Calu3 (cell line): ENCODE measurements at regions not wholly inside any gene's neighbourhood (a gene's known extent, or its start where the extent isn't known, plus 50 kb on each side); places are given as distances from the start of the nearest gene placed in this dataset.

Experiments used
- BruUV-seq: library from RNA; stranded (reverse); fragments of 400-500 nt; replicated peaks from 2 replicates; lab custom pipeline; 2021; lab: Mats Ljungman, UMichigan
- CTCF ChIA-PET: fragments of 300-600 bp; sonication (Branson Sonifier 250); formaldehyde crosslinking; loops from one replicate; lab custom pipeline; 2022; ENCODE audit warnings: antibody characterized with exemption; lab: Charles Lee
- DNase-seq: peaks from one replicate; pipeline ENCODE4 v3.0.0; 2022
- H3K27ac Mint-ChIP-seq: one replicate; pipeline ENCODE4 v1.8.0; 2022; ENCODE audit warnings: mixed read lengths; ENCODE audit not compliant: unreplicated experiment
- H3K27me3 Mint-ChIP-seq: one replicate; pipeline ENCODE4 v1.8.0; 2022; ENCODE audit warnings: mixed read lengths; ENCODE audit not compliant: unreplicated experiment
- H3K36me3 Mint-ChIP-seq: one replicate; pipeline ENCODE4 v1.8.0; 2022; ENCODE audit warnings: mild to moderate bottlenecking, moderate library complexity, mixed read lengths; ENCODE audit not compliant: insufficient read depth, unreplicated experiment
- H3K4me1 Mint-ChIP-seq: one replicate; pipeline ENCODE4 v1.8.0; 2022; ENCODE audit warnings: mild to moderate bottlenecking, low read depth, mixed read lengths; ENCODE audit not compliant: unreplicated experiment
- H3K4me3 Mint-ChIP-seq: one replicate; pipeline ENCODE4 v1.8.0; 2022; ENCODE audit warnings: mild to moderate bottlenecking, low read depth, moderate library complexity, mixed read lengths; ENCODE audit not compliant: unreplicated experiment
- H3K9me3 Mint-ChIP-seq: one replicate; pipeline ENCODE4 v1.8.0; 2022; ENCODE audit warnings: low read depth, mixed read lengths; ENCODE audit not compliant: unreplicated experiment
- CTCF ChIP-seq: fragments of 200-600 bp; IDR thresholded peaks from one replicate; pipeline ENCODE4 v1.8.0; 2022; ENCODE audit warnings: antibody characterized with exemption; ENCODE audit not compliant: unreplicated experiment
- intact Hi-C: fragments of 100-400 bp; cut with micrococcal nuclease; formaldehyde crosslinking; loops from one replicate; pipeline ENCODE4 v1.10.0; 2022; ENCODE audit not compliant: unreplicated experiment

- Mint-ChIP-seq H3K36me3 (no peaks in the 10 kb centered on the region), H3K4me1 (peaks cover 15% of the 10 kb centered on the region), H3K27me3 (no peaks in the 10 kb centered on the region), H3K9me3 (peaks cover 6% of the 10 kb centered on the region), H3K4me3 (no peak overlapping the region), H3K27ac (no peak overlapping the region)
- no peak for DNase-seq
- intact Hi-C loops = no loop called here
- CTCF ChIA-PET = no interaction called here
- BruUV-seq = no TSS peak
- no peak for TF ChIP-seq CTCF
These were observed 1131.4 kb downstream of the PLA2G4A start for GRCh38 chr1:187960125-187960638.

GRCh38 chr1:187961895-187962294, 1133.1 kb downstream of the PLA2G4A start:
- Mint-ChIP-seq H3K27ac (no peak overlapping the region), H3K9me3 (peaks cover 3% of the 10 kb centered on the region), H3K4me1 (peaks cover 15% of the 10 kb centered on the region), H3K4me3 (no peak overlapping the region), H3K27me3 (no peaks in the 10 kb centered on the region), H3K36me3 (no peaks in the 10 kb centered on the region)
- CTCF ChIA-PET = no interaction called here
- intact Hi-C loops = no loop called here
- no peak for DNase-seq
- no peak for TF ChIP-seq CTCF
- no TSS peak for BruUV-seq

- Mint-ChIP-seq H3K27me3 (no peaks in the 10 kb centered on the region), H3K27ac (no peak overlapping the region), H3K36me3 (no peaks in the 10 kb centered on the region), H3K9me3 (peaks cover 3% of the 10 kb centered on the region), H3K4me1 (no peaks in the 10 kb centered on the region), H3K4me3 (no peak overlapping the region)
- CTCF ChIA-PET = no interaction called here
- TF ChIP-seq CTCF = no peak
- intact Hi-C loops = no loop called here
- no peak for DNase-seq
- no TSS peak for BruUV-seq
These were observed 1143.1 kb downstream of the PLA2G4A start for GRCh38 chr1:187971851-187972250.

GRCh38 chr1:187977298-187977697, 1148.5 kb downstream of the PLA2G4A start:
- BruUV-seq = no TSS peak
- CTCF ChIA-PET = no interaction called here
- H3K27me3 Mint-ChIP-seq = no peaks in the 10 kb centered on the region

More at GRCh38 chr1:187977298-187977697, 1148.5 kb downstream of the PLA2G4A start:
- no peak for TF ChIP-seq CTCF
- DNase-seq = no peak
- Mint-ChIP-seq H3K9me3 (peaks cover 5% of the 10 kb centered on the region), H3K4me3 (no peak overlapping the region), H3K4me1 (no peaks in the 10 kb centered on the region), H3K36me3 (no peaks in the 10 kb centered on the region), H3K27ac (no peak overlapping the region)
- intact Hi-C loops = no loop called here
